Fibroblast of skin of left biceps (primary cell): ENCODE measurements at regions not wholly inside any gene's neighbourhood (a gene's known extent, or its start where the extent isn't known, plus 50 kb on each side); places are given as distances from the start of the nearest gene placed in this dataset.
A peak's percentile ranks its signal among the peaks of the same experiment; 100 is the strongest.
"Not testable (repeated sequence)": the region's sequence is repeated elsewhere in the genome, so short reads cannot be mapped to it uniquely, and the experiment has no call there.

Experiments
- DNase-seq, 2 experiments: peaks; one replicate each; pipeline ENCODE4 v3.0.0-alpha.2; 2013; ENCODE audit warnings: low read depth in 2 of 2

DNA sequence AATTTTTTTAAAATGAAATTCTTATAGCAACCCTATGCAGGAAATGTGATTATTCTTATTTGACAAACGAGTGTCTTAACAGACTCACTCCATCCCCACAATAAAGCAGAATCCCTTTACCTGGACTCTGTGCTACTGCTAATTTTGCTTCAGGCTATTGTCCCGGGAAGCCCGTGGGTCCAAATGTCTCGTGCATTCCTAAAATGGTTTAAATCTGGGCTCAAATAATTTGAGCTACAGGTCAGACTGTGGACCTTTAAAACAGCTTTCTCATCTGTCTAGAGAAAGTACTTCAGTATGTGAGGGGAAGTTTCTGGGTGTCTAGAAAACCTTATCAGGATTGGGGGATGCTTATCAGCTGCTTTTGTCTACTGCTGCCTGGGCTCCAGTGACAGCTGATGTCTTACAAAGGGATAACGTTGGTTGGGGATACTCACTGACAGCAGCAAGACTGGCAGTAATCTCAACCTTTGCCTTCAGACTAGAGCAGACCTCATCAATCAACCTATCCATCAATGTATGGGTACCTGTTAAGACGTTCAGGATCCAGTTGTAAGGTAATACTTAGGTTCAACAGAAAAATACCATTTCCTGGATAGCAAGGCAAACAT lies 197.9 kb upstream of the CDH11 start:
- no peak for DNase-seq

DNA sequence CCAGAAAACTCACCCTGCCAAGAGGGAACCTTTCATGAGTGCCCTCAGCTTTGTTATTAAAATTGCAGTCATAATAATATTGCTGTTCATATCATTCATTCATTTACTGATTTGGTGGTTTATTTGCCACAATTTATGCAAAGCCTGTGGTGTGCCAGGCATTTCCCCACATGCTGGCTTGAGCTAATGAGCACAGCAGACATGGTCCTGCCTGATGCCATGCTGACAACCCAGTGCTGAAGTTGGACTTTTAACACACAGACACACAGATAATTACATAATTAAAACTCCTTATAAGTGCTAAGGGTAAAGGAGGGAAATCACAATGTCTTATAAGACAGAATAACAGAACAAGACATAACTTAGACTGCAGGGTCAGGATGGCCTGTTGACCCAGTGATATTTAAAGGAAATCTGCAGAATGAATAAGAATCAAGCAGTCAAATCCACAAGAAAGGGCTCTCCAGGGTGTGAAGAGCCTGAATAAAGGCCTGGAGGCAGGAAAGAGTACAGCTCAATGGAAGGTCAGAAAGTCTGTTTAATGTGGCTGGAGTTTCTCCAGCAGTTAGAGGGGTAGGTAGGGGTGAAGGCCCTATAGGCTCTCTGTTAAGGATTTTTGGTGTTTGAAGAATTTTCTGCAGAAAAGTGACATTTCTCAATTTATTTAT lies 196.9 kb upstream of the CDH11 start:
- no peak for DNase-seq

DNA sequence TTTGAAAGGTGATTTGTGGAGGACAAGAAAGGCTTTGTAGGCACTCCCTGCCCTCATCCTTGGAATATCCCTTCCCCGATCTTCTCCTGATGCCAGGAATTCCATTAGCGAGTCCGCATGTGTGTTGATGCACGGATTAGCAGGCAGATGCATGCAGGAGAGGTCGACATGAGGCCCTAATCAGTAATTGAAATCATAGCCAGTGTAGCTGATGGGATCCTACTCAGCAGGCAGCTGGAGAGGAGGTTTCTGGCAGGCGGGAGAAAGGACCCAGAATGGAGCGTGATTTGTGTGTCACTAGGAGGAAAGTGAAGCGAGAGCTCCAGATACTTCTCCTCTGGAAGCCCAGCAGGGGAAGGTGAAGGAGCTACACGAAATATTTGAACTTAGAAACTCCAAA lies 196.3 kb upstream of the CDH11 start:
- no peak for DNase-seq

DNA sequence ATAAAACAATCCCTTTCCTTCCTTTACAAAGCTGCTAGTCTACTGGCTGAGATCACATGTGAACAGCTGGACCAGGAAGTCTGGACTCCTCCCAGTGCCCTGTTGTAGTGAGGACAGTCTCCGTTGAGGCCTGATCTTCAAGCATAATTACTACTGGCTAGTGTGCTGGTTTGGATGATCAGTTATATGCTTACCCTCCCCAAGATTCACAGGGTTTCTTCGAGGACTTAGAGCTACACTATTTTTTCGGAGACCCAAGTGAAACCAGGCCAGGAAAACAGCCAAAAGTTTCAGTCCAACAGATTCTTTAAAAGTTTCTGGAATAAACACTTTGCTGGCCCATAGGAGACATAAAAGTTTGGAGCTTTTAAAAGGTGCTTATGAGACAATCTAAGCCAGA lies 194.9 kb upstream of the CDH11 start:
- no peak for DNase-seq

DNA sequence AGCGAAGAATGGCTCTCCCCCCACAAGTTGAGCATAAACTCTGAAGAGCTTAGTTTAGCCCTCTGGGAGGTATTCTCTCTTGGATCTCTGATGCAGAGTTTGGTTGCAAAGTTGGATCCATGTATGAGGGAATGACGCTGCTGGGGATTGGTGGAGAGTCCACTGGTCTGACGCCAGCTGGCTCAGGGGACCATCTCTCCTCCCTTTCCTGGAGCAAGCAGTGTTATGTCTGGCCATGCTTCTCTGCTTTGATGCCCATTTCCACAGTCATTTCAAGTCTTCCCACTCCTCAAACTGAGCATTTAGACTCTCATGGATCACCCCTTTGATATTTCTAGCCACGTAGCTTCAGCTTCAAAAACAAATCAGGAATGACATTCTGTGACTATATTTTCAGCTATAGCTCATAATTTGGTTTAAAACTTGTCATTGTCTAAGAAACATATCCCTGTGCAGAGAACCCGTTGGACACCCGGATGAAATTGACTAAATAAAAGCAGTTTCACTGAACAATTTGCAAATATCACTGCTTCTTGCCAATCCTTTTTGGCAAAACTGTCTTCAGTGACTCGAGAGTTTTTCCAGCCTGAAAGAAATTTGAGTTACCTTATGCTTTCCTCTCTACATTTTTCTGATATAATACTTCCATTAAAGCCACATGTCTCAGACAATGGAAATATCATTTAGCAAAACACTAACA lies 193.4 kb upstream of the CDH11 start:
- no peak for DNase-seq

DNA sequence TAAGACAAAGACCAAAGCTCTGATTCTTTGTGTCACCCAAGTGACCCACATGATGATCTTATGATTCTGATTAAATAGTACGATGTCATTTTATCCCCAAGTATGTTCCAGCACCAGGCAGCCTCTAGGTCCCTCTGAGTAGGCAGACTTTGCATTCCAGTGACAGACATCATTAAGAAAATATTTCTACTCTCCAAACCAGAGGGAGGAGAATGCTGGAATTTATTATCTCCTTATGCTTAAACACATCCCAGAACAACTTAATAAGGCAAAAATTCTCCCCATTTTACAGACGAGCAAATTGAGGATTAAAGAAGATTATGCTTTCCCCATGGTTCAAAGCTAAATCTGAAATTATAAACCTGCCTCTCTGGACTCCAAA lies 192.8 kb upstream of the CDH11 start:
- DNase-seq, result peak in 1 of 2 experiments; percentile 57

DNA sequence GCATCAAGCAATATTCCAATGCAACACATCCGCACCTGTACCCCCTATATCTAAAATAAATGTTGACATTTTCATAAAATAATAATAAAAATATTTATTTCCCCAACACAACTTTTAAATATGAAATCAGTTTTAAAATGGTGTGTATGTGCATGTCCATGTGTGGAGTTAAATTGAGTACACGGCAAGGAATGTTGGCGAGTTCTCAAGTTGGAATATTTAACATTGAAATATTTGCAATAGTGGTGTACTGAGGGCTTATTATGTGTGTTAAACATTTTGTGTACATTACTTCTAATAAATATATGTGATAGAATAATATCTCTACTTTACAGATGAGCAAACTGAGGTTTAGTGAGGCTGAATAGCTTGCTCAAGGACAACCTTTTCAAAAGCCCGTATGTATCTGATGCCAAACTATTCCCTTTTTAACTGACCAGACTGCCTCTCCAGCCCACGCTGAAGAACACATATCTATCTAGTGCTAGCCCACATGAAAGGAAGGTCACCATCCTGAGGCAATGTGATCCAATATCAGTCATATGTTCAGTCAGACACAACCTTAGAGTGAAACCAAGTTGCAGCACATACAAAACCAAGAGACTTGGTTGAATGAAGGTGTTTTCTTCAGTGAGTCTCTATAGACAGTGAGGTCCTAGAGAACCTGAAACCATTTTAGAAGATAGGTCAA lies 192.2 kb upstream of the CDH11 start:
- no peak for DNase-seq

DNA sequence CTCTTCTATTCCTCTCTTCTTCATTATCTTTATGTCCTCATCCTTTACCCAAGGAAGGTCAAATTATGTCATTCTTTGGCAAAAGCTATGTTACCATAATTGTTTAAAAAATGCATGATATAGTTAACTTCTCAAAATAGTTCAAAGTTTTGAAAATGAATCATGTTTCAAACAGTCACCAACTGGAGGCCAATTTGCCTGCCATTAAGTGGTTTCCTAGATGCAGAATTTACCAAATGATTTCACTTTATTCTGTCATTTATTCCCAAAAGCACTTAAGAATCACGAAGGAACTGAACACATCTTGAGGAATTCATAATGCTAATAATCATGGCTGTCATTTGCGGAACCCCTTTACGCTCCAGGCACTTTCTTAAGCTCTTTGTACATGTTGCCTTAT lies 190.9 kb upstream of the CDH11 start:
- peak; percentile 51 to 71 for DNase-seq

DNA sequence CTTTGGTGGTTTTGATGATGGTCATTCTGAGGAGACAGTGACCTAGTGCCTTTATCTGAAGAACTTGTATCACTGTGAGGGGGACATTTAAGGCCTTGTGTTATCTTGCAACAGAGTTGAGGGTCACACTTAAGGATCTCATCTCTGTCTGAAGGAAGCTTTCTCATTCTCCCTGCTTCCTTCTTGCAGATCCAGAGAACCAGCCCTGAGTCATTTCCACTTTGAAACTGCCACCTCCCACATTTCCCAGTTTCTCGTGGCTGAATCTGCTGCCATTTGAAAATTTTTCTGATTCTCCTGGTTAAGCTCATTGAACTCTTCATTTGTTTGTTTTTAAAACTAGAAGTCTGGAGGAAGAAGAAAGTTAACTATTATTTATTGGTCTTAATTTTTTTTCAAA lies 190.2 kb upstream of the CDH11 start:
- no peak for DNase-seq

DNA sequence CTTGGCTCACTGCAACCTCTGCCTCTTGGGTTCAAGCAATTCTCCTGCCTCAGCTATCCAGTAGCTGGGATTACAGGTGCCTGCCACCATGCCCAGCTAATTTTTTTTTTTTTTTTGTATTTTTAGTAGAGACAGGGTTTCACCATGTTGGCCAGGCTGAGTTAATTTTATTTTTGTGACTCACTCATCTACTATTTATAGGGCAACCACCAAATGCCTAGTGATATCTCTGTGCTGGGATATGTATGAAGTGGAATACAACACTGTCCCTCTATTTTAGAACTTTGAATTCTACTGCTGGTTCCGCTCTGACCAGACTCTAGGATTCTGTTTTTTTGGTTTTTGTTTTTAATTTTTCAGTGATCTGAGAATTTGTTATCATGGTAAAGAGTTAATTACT lies 188.6 kb upstream of the CDH11 start:
- not testable (repeated sequence) for DNase-seq

DNA sequence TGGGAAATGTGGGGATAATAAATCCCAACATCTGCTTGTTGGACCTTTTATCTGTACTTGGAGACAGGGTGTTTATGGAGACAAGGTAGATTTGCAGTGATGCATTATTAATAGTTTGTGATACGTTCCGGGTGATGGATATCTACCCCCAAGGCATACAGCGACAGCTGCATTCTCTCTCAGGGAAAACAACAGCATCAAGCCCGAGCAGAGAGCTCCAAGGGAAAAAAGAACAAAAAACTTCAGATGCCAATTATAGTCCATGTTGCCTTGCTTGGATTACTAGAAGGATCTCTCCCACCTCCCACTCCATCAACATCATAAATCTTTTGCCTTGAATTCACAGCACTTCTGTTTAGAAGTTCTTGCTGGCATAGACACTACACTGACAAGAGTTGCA lies 187.5 kb upstream of the CDH11 start:
- DNase-seq, result no peak

DNA sequence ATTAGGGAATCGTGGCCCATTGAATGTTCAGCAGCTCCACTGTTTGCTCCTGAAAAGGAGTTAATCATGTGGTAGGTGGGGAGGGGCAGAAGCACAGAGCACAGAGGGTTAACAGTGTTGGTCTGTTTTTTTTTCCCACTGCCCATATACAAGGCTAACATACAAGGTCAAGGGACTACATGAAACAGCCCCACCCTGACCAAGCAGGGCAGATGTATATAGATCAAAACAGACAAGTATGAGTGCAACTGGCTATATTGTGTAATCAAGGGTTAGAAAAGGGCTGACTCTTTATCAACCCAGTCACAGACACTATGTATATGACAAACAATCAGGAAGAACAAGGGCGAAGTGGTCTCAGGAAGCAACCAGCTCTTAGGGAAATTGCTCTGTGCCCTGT lies 186.6 kb upstream of the CDH11 start:
- DNase-seq, result no peak

DNA sequence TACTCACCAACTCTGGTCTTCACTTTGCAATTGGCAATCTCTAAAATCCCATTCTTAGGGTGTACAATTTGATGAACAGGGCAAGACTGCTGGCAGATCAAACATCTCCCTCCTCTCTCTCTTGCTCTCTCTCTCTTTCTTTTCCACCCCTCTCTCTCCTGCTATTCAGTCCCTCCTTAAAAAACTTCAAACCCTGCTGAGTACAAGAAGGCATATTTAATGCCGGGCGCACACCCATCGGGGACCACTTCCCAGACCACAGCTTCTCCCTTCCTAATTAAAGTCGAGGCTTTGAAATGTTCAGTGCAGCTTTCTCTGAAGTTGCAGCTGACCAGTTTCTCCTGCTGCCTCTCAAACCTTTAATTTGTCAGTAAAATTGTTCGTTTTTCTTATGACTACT lies 185.4 kb upstream of the CDH11 start:
- DNase-seq, result no peak

DNA sequence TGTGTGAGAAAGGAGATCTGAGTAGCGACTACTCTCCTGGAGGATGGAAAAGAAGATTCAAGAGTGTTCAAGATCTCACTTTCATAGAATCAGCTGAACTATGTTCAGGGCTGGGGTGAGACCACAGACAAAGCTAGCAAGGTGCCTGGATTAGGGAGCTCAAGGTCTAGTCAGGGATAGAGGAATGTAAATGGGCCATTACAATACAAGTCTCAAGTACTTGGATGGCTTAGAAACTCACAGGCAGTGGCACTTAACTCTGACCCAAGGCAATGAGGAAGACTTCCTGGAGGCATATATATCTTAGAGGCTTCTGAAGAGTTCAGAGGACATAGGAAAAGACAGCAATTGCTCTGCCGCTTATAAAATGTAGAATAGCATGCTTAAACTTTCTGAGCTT lies 184.9 kb upstream of the CDH11 start:
- DNase-seq, result no peak

DNA sequence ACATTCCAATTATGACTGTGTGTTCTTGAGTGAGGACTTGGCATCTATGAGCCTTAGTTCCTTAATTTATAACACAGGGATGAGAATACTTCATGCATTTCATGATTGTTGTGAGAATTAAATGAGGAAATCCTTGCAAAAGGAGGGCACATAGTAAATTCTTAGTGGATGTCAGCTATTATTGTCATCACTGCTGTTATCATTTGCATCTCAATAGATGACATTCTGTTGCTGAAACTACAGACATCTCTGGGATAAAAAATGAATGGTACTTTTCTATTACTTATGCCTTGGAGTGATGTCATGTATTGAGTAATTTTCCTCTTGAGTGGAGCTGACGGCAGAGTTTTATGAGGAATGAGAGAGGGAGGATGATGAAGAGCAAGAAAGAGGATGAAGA lies 184.4 kb upstream of the CDH11 start:
- no peak for DNase-seq

DNA sequence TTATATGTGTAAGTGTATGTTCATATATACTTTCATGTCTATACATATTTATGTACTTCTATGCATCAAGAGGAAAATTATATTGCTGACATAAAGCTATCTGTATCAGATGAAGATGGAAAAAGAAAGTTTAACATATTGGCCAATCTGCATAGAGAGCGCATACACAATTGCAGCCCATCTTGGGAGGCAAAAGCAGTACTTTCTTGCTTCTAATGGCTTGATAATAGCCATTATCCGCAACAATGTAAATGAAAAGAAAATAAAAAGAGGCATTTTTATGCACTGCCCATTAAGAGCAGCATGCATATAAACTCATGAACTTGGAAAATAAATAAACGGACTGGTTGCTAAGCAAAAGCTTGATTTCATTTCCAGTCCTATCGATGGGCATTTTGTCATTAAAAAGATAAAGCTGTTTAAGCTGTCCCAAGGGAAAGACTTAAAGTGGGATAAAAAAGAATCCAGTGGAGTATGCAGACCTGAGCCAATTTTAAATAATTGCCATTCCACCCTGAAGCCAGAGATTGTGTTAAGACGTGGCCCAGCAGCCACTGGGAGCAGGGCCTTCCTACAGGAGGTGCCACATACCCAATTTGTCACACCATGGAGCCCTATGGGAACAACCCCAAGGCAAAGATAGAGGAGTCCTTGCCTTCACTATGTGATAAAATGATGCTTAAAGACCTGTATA lies 183.6 kb upstream of the CDH11 start:
- DNase-seq, result no peak

DNA sequence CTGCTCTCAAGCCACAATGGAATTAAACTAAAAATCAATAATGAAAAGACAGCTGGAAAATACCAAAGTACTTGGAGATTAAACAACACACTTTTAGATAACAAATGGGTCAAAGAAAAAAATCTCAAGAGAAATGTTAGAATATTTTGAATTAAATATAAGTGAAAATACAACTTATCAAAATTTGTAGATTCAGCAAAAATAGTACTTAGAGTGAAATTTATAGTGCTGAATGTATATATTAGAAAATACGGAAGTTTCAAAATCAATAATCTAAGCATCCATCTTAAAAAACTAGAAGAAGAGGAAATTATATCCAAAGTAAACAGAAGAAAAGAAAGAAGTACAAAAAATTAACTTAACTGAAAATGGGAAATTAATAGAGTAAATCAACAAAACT lies 179.2 kb upstream of the CDH11 start:
- DNase-seq, result no peak

DNA sequence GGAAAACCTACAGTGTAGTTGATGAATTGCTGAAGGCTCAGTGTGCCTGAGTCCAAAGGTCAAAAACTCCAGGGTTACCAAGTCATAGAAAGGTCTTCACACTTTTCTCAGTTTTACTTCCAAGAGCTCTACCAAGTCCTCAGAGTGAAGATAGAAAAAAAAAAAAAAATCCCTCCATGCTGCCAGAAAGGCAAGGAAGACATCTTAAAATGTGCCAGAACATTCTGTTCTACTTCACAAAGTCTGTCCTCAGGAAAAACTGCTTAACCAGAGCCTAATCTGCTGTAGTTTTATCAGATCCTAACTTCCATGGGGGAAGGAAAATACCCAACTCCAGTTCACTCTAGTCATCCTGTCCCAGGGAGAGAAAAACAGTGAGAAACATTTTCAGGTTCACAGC lies 175.6 kb upstream of the CDH11 start:
- DNase-seq, result no peak

DNA sequence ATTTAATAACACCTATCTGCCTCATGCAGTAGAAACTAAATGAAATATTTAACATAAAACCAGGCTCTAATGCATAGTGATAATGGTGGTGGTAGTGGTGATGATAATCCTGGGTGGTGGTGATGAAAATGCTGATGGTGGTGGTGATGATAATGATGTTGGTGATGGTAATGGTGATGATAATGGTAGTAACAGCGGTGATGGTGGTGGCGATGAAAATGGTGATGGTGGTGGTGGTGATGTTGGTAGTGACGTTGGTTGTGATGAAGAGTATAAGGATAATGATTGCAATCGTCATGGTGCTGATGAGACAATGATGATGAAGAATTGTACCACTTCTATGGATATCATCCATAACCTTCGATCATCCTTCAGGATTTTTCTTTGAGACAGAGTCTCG lies 173.7 kb upstream of the CDH11 start:
- no peak for DNase-seq

DNA sequence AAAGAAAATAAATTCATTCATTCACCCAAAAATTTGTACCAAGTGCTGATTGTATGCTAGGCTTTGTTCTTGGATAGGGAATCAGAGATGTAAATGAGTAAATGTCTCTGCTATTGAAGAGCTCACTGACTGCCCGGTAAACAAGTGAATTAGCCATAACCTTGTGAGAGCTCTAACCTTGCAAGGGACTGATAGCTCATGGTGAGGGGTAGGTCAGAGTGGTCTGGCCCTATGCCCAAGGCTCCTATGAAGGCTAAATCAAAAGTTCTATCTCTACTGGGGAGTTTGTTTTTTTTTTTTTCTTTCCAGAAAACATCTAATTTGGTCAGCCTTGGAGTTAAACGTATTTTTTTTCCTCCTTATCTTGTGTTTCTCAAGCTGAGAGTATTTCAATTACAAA lies 172.8 kb upstream of the CDH11 start:
- no peak for DNase-seq

DNA sequence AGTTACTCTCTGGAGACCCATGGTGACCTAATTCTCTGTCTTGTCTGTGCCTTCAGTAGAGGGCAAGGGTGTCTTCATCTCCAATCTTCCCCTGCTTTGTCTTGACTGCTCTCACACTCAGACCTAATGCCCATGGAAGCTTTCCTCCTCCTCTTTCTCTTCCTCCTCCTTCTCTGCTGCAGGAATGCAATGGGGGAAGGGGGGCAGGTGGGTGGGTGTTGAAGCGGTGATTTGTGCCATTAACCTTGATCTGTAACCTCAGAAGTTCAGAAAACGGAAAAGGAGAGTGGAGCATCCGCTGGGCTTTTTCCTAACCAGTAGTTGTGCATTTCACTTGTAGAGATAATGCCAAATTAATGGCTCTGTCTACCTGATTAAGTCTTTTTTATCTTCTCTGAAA lies 172.3 kb upstream of the CDH11 start:
- DNase-seq, result no peak

DNA sequence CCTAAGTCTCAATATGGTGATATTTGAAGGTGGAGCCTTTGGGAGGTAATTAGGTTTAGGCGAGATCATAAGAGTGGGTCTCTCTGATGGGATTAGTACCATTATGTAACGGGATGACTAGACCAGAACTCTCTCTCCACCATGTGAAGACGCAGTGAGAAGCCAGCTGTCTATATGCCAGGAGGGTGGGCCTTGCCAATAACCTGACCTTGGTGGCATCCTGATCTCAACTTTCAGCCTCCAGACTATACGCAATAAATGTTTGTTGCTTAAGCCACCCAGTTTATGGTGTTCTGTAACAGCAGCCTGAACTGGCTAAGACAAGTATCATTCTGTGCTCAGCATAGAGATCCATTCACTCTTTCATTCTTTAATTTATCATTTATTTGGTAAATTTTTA lies 167.2 kb upstream of the CDH11 start:
- no peak for DNase-seq
